ENCODE measurements at regions not wholly inside any gene's neighbourhood (a gene's known extent, or its start where the extent isn't known, plus 50 kb on each side); places are given as distances from the start of the nearest gene placed in this dataset.
"Not testable (repeated sequence)": the region's sequence is repeated elsewhere in the genome, so short reads cannot be mapped to it uniquely, and the experiment has no call there.

- Mint-ChIP-seq H3K27me3 (ENCODE audit: insufficient read depth, low read depth) (peaks cover 2% of the 10 kb centered on the region), H3K4me1 (peaks cover 6% of the 10 kb centered on the region), H3K36me3 (no peaks in the 10 kb centered on the region), H3K4me3 (no peak overlapping the region), H3K9me3 (no peaks in the 10 kb centered on the region), H3K27ac (peak overlapping the region; percentile 14)
- H3K36me3 ChIP-seq, result no peaks in the 10 kb centered on the region
- H3K4me2 ChIP-seq, result peak overlapping the region; percentile 61
- H3K27me3 ChIP-seq, result no peaks in the 10 kb centered on the region
- peaks cover 16% of the 10 kb centered on the region for H3F3A ChIP-seq (ENCODE audit: low read depth)
- TF ChIP-seq EZH2 (IDR thresholded peaks at IDR 0.05) (no peak), EZH2phosphoT487 (IDR thresholded peaks at IDR 0.05) (no peak)
- TF ChIP-seq, protein P1, sequence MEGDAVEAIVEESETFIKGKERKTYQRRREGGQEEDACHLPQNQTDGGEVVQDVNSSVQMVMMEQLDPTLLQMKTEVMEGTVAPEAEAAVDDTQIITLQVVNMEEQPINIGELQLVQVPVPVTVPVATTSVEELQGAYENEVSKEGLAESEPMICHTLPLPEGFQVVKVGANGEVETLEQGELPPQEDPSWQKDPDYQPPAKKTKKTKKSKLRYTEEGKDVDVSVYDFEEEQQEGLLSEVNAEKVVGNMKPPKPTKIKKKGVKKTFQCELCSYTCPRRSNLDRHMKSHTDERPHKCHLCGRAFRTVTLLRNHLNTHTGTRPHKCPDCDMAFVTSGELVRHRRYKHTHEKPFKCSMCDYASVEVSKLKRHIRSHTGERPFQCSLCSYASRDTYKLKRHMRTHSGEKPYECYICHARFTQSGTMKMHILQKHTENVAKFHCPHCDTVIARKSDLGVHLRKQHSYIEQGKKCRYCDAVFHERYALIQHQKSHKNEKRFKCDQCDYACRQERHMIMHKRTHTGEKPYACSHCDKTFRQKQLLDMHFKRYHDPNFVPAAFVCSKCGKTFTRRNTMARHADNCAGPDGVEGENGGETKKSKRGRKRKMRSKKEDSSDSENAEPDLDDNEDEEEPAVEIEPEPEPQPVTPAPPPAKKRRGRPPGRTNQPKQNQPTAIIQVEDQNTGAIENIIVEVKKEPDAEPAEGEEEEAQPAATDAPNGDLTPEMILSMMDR (IDR thresholded peaks at IDR 0.05), result no peak
- H2AFZ ChIP-seq (replicated peaks), result no peak overlapping the region
- DNase-seq (ENCODE audit: low spot score), result peak; percentile 57
- H3K79me2 ChIP-seq (ENCODE audit: low read depth), result no peaks in the 10 kb centered on the region
- H3K4me3 ChIP-seq, result no peak overlapping the region
- H3K27ac ChIP-seq, result peak overlapping the region; percentile 18
- no peaks in the 10 kb centered on the region for H3K9me3 ChIP-seq (ENCODE audit: low read depth)
- no peak overlapping the region for H3K9ac ChIP-seq
- H3K4me1 ChIP-seq, result peaks cover 30% of the 10 kb centered on the region
- H4K20me1 ChIP-seq (ENCODE audit: low read depth), result no peaks in the 10 kb centered on the region
Measured at GRCh38 chr3:86410587-86410986, 580.4 kb downstream of the VGLL3 start.

DNA sequence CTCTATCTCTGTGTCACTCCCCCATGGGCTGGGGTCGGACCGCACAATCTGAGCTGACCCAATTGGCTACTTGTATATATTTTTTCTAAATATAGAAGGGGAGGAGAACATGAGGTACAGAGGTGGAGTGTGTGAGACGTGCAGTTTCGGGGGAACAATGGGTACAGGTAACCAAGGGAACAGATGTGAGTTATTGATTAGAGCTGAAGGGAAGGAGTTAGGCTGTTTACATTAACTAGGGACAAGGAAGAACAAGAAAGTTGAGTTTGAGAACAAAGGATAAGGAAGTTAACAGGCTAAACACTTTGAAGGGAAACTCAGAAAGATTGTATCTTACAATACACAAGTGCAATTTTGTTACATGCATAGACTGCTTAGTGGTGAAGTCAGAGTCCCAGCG is 601.2 kb downstream of the VGLL3 start:
- not testable (repeated sequence) for H3K4me2 ChIP-seq; H3K27me3 ChIP-seq; H3K4me1 Mint-ChIP-seq; H3K4me3 Mint-ChIP-seq; H3K27ac Mint-ChIP-seq; H3K9me3 ChIP-seq (ENCODE audit: low read depth); DNase-seq (ENCODE audit: low spot score); H3K9me3 Mint-ChIP-seq; H4K20me1 ChIP-seq (ENCODE audit: low read depth); H3K36me3 Mint-ChIP-seq; H3K4me3 ChIP-seq; H3K27ac ChIP-seq; H3K79me2 ChIP-seq (ENCODE audit: low read depth); H3F3A ChIP-seq (ENCODE audit: low read depth); H3K27me3 Mint-ChIP-seq (ENCODE audit: insufficient read depth, low read depth); H3K4me1 ChIP-seq; H3K9ac ChIP-seq; H3K36me3 ChIP-seq
- peak overlapping the region; percentile 2 for H2AFZ ChIP-seq (replicated peaks)

DNA sequence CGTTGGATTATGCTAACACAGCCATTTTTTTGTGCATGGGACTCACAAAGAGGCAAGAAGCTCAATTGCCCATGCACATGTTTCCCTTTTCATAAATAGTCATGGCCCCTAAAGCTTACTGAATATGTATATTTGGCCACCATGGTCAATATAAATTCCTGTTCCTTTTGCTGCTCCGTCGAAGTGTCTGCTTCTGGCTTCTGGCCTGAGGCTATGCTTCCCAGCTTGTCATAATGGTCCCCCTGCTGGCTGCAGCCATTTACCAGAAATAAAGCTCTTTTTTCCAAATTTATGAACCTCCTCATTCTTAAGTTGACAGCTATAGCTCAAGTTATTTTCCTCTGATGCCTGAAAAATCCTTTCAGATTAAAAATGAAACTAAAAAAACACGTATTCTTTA is 602.1 kb downstream of the VGLL3 start:
- Histone ChIP-seq H3K27me3 (no peaks in the 10 kb centered on the region), H3K27ac (no peak overlapping the region), H3K36me3 (no peaks in the 10 kb centered on the region), H3K4me2 (no peak overlapping the region), H4K20me1 (ENCODE audit: low read depth) (no peaks in the 10 kb centered on the region), H3K79me2 (ENCODE audit: low read depth) (no peaks in the 10 kb centered on the region), H3K9me3 (ENCODE audit: low read depth) (no peaks in the 10 kb centered on the region), H3K9ac (no peak overlapping the region), H3K4me1 (peaks cover 6% of the 10 kb centered on the region), H3F3A (ENCODE audit: low read depth) (no peaks in the 10 kb centered on the region), H3K4me3 (no peak overlapping the region), H2AFZ (replicated peaks) (no peak overlapping the region)
- Mint-ChIP-seq H3K9me3 (peaks cover 5% of the 10 kb centered on the region), H3K27me3 (ENCODE audit: insufficient read depth, low read depth) (no peaks in the 10 kb centered on the region), H3K36me3 (peaks cover 5% of the 10 kb centered on the region), H3K27ac (no peak overlapping the region), H3K4me3 (no peak overlapping the region), H3K4me1 (peaks cover 7% of the 10 kb centered on the region)
- TF ChIP-seq, protein P1 (IDR thresholded peaks at IDR 0.05), result peak; percentile 27
- no peak for TF ChIP-seq EZH2phosphoT487 (IDR thresholded peaks at IDR 0.05)
- DNase-seq (ENCODE audit: low spot score), result no peak

GRCh38 chr3:86382556-86382955 is 608.4 kb downstream of the VGLL3 start:
- H3K4me1 Mint-ChIP-seq, result peaks cover 12% of the 10 kb centered on the region
- H3K9ac ChIP-seq, result no peak overlapping the region
- H3K27ac Mint-ChIP-seq, result no peak overlapping the region
- H3K27ac ChIP-seq, result no peak overlapping the region
- no peaks in the 10 kb centered on the region for H4K20me1 ChIP-seq (ENCODE audit: low read depth)
- no peak overlapping the region for H3K4me3 ChIP-seq
- no peaks in the 10 kb centered on the region for H3K27me3 ChIP-seq
- H3K4me3 Mint-ChIP-seq, result no peak overlapping the region
- H3F3A ChIP-seq (ENCODE audit: low read depth), result no peaks in the 10 kb centered on the region
- H2AFZ ChIP-seq (replicated peaks), result no peak overlapping the region
- DNase-seq (ENCODE audit: low spot score), result no peak
- H3K4me1 ChIP-seq, result no peaks in the 10 kb centered on the region
- H3K27me3 Mint-ChIP-seq (ENCODE audit: insufficient read depth, low read depth), result no peaks in the 10 kb centered on the region
- H3K36me3 Mint-ChIP-seq, result peaks cover under 1% of the 10 kb centered on the region
- H3K36me3 ChIP-seq, result no peaks in the 10 kb centered on the region
- peaks cover 2% of the 10 kb centered on the region for H3K9me3 Mint-ChIP-seq
- no peak for TF ChIP-seq EZH2 (IDR thresholded peaks at IDR 0.05)
- no peak for TF ChIP-seq EZH2phosphoT487 (IDR thresholded peaks at IDR 0.05)
- TF ChIP-seq, protein P1 (IDR thresholded peaks at IDR 0.05), result no peak
- no peak overlapping the region for H3K4me2 ChIP-seq
- H3K79me2 ChIP-seq (ENCODE audit: low read depth), result no peaks in the 10 kb centered on the region
- H3K9me3 ChIP-seq (ENCODE audit: low read depth), result no peaks in the 10 kb centered on the region
